ENCODE measurements at regions not wholly inside any gene's neighbourhood (a gene's known extent, or its start where the extent isn't known, plus 50 kb on each side); places are given as distances from the start of the nearest gene placed in this dataset.

DNA sequence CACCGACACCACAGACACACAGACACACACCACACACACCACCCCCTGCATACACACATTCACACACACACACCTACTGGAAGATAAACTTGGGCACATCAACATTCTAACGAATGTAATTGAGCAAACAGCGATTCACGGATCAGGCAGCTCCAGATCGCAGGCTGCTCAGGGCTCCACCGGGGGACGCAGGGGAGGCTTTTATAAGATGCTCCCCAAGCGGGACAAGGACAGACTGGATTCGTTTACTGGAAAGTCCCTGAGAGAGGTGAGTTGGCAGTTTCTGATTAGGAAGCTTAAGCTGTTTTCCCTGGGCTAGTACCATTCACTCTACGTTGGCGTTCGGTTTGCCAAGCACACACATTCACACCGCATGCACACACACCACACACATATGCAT is 281.3 kb downstream of the IRF8 start:
- TF ChIP-seq EP300 (IDR thresholded peaks at IDR 0.05) (no peak), POLR2A (IDR thresholded peaks at IDR 0.05) (no peak)

Measured in sigmoid colon (tissue), 4 donors.